ENCODE measurements at regions not wholly inside any gene's neighbourhood (a gene's known extent, or its start where the extent isn't known, plus 50 kb on each side); places are given as distances from the start of the nearest gene placed in this dataset.
"Not testable (repeated sequence)": the region's sequence is repeated elsewhere in the genome, so short reads cannot be mapped to it uniquely, and the experiment has no call there.

DNA sequence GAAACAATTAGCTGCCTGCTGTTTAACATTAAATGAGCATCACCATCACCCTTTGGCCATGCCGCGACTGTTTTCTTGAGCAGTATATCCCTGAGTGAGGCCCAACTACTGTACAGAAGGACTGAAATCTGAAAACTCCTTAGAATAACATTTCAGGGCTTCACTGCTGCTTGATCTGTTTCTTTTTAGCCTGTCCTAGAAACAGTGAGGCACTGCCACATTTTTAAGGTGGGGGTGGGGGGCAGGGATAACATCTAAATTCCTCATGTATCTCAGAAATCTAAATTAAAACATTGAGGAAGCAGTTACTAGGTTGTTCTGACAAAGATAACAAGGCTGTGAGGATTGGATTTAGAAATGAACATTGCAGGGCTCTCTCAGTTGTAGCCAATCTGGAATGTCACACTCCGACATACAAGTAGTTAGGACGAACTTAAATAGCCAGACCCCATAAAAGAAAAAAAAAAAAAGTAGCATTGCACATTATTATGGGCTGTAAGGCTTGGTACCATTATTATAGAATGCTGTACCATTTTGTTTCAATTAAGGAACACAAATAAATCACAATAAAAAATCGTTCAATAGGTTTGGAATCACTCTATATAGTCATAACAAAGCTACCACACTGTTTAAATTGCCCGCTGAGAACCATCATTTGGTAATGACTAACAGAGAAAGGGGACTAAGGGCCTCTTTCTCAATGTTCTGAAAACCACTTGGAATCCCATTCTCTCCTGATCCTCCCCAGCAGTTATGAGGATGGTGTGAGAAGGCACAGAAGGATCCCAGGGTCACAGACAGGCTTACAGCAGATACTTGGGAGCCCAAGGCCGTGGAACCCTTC, 256.1 kb downstream of the INHBA start:
- Mint-ChIP-seq H3K27me3 (no peaks in the 10 kb centered on the region), H3K4me3 (no peak overlapping the region), H3K36me3 (no peaks in the 10 kb centered on the region), H3K9me3 (no peaks in the 10 kb centered on the region), H3K27ac (no peak overlapping the region), H3K4me1 (no peaks in the 10 kb centered on the region)

- Mint-ChIP-seq H3K36me3 (no peaks in the 10 kb centered on the region), H3K4me3 (no peak overlapping the region), H3K27ac (no peak overlapping the region), H3K9me3 (no peaks in the 10 kb centered on the region), H3K27me3 (no peaks in the 10 kb centered on the region), H3K4me1 (no peaks in the 10 kb centered on the region)
These were observed 256.9 kb downstream of the INHBA start for GRCh38 chr7:41445946-41446345.

DNA sequence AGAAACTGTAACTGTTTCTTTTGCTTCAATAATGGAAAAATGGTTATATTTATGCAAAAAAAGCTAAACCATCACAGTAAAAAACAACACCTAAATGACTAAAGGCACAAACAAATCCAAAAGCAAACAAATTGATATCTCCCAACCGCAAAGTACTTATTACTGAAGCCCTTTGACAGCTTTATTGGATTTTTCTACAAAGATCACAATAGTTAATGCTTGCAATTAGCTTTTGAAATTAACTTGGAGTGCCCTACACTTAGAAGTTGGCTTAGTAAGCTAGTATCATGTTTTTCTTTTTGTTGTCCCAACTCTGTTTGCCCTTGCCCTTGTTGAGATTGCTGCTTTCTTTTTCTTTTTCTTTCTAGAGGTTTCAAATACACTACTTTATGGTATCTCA, 257.5 kb downstream of the INHBA start:
- H3K27ac Mint-ChIP-seq = no peak overlapping the region
- no peaks in the 10 kb centered on the region for H3K36me3 Mint-ChIP-seq
- H3K27me3 Mint-ChIP-seq = no peaks in the 10 kb centered on the region
- no peaks in the 10 kb centered on the region for H3K4me1 Mint-ChIP-seq
- H3K9me3 Mint-ChIP-seq = no peaks in the 10 kb centered on the region
- H3K4me3 Mint-ChIP-seq = no peak overlapping the region

- Mint-ChIP-seq H3K36me3 (no peaks in the 10 kb centered on the region), H3K9me3 (no peaks in the 10 kb centered on the region), H3K4me3 (no peak overlapping the region), H3K4me1 (no peaks in the 10 kb centered on the region), H3K27me3 (no peaks in the 10 kb centered on the region), H3K27ac (no peak overlapping the region)
These were observed 263.4 kb downstream of the INHBA start for GRCh38 chr7:41439515-41439879.

- H3K36me3 Mint-ChIP-seq = no peaks in the 10 kb centered on the region
- H3K27me3 Mint-ChIP-seq = no peaks in the 10 kb centered on the region
- no peak overlapping the region for H3K4me3 Mint-ChIP-seq
- H3K27ac Mint-ChIP-seq = no peak overlapping the region
- no peaks in the 10 kb centered on the region for H3K4me1 Mint-ChIP-seq
- H3K9me3 Mint-ChIP-seq = no peaks in the 10 kb centered on the region
These were observed 264.0 kb downstream of the INHBA start for GRCh38 chr7:41438705-41439514.

- no peaks in the 10 kb centered on the region for H3K4me1 Mint-ChIP-seq
- no peaks in the 10 kb centered on the region for H3K36me3 Mint-ChIP-seq
- H3K27ac Mint-ChIP-seq = no peak overlapping the region
- H3K4me3 Mint-ChIP-seq = no peak overlapping the region
- H3K27me3 Mint-ChIP-seq = no peaks in the 10 kb centered on the region
- H3K9me3 Mint-ChIP-seq = no peaks in the 10 kb centered on the region
These were observed 265.4 kb downstream of the INHBA start for GRCh38 chr7:41437257-41438196.

DNA sequence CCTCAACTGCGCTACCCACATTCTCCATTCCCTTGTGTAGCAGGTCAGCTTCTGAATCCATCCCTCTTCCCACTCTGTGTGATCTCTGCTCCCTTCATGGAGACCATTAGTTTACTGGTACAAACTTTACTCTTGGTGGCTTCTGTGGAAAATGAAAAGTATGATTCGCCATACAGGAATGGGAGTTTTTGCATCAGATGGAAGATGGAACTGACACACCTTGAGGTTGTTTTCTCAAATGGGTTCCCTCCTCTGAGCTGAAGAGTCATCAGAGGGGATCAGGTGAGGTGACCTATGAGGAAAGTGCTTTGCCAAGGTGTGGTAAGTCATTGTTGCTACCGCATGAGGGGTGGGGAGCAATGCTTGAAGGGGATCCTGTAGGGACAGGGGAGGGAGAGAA, 266.8 kb downstream of the INHBA start:
- H3K36me3 Mint-ChIP-seq = no peaks in the 10 kb centered on the region
- H3K9me3 Mint-ChIP-seq = peaks cover 7% of the 10 kb centered on the region
- H3K4me3 Mint-ChIP-seq = no peak overlapping the region
- no peak overlapping the region for H3K27ac Mint-ChIP-seq
- no peaks in the 10 kb centered on the region for H3K27me3 Mint-ChIP-seq
- no peaks in the 10 kb centered on the region for H3K4me1 Mint-ChIP-seq

DNA sequence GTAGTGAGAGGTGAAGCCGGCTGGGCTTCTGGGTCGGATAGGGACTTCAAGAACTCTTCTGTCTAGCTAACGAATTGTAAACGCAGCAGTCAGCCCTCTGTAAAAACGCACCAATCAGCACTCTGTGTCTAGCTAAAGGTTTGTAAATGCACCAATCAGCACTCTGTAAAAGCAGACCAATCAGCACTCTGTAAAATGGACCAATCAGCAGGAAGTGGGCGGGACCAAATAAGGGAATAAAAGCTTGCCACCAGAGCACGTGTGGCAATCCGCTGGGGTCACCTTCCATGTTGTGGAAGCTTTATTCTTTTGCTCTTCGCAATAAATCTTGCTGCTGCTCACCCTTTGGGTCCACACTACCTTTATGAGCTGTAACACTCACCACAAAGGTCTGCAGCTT, 267.9 kb downstream of the INHBA start:
- not testable (repeated sequence) for H3K4me1 Mint-ChIP-seq, H3K27ac Mint-ChIP-seq, H3K27me3 Mint-ChIP-seq, H3K36me3 Mint-ChIP-seq, H3K4me3 Mint-ChIP-seq
- peaks cover 17% of the 10 kb centered on the region for H3K9me3 Mint-ChIP-seq

GRCh38 chr7:41431671-41432070, 271.2 kb downstream of the INHBA start:
- no peaks in the 10 kb centered on the region for H3K4me1 Mint-ChIP-seq
- no peaks in the 10 kb centered on the region for H3K36me3 Mint-ChIP-seq
- H3K27me3 Mint-ChIP-seq = no peaks in the 10 kb centered on the region

DNA sequence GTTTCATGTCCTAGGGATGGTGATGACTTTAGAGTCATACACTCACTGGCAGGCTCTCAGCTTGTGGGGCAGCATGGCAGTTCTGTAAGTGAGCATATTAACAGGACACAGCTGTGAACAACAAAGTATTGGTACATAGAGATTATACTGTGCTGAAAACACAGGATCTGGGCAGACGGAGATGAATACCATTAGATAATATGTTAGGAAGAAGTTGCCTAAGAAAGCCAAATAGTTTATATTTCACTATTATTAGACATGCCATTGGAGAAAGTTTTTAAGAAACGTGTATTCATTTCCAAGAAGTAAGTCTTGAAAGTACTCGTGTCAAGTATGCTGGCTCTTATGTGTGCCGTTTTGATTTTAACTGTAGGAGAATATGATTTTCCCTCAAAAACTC, 274.5 kb downstream of the INHBA start:
- Mint-ChIP-seq H3K27ac (no peak overlapping the region), H3K9me3 (peaks cover 18% of the 10 kb centered on the region), H3K36me3 (no peaks in the 10 kb centered on the region), H3K27me3 (no peaks in the 10 kb centered on the region), H3K4me3 (no peak overlapping the region), H3K4me1 (no peaks in the 10 kb centered on the region)

More at GRCh38 chr7:41431671-41432070, 271.2 kb downstream of the INHBA start:
- Mint-ChIP-seq H3K4me3 (no peak overlapping the region), H3K9me3 (peaks cover 18% of the 10 kb centered on the region), H3K27ac (no peak overlapping the region)

DNA sequence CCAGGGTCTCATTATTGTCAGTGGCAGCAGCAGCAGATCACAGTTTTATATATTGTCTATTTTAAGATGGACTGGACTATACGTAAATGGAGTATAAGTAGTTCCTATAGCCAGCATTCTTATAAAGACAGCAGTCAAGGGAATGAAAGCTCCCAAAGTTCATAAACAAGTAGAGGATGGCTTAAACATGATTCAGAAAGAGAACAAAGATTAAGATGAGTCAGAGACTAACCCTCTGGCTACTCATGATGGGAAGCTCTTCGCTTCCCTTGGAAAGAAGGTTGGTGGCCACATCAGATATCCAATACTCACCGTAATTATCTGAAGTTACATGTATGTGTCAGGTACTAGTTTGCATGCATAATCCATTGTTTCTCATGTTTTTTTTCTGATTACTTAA, 277.0 kb downstream of the INHBA start:
- Mint-ChIP-seq H3K4me1 (no peaks in the 10 kb centered on the region), H3K4me3 (no peak overlapping the region), H3K9me3 (peaks cover 11% of the 10 kb centered on the region), H3K27me3 (no peaks in the 10 kb centered on the region), H3K36me3 (peaks cover 1% of the 10 kb centered on the region), H3K27ac (no peak overlapping the region)

GRCh38 chr7:41421056-41421455, 281.8 kb downstream of the INHBA start:
- Mint-ChIP-seq H3K4me1 (no peaks in the 10 kb centered on the region), H3K36me3 (peaks cover 1% of the 10 kb centered on the region), H3K27ac (no peak overlapping the region), H3K9me3 (peaks cover 4% of the 10 kb centered on the region), H3K27me3 (no peaks in the 10 kb centered on the region), H3K4me3 (no peak overlapping the region)

GRCh38 chr7:41420421-41420820, 282.5 kb downstream of the INHBA start:
- peaks cover 4% of the 10 kb centered on the region for H3K9me3 Mint-ChIP-seq
- no peak overlapping the region for H3K27ac Mint-ChIP-seq
- peaks cover 1% of the 10 kb centered on the region for H3K36me3 Mint-ChIP-seq
- no peak overlapping the region for H3K4me3 Mint-ChIP-seq
- H3K27me3 Mint-ChIP-seq = no peaks in the 10 kb centered on the region
- H3K4me1 Mint-ChIP-seq = no peaks in the 10 kb centered on the region

- no peak overlapping the region for H3K27ac Mint-ChIP-seq
- peaks cover 1% of the 10 kb centered on the region for H3K36me3 Mint-ChIP-seq
- H3K27me3 Mint-ChIP-seq = no peaks in the 10 kb centered on the region
- no peaks in the 10 kb centered on the region for H3K4me1 Mint-ChIP-seq
- H3K4me3 Mint-ChIP-seq = no peak overlapping the region
- peaks cover 4% of the 10 kb centered on the region for H3K9me3 Mint-ChIP-seq
These were observed 284.6 kb downstream of the INHBA start for GRCh38 chr7:41418337-41418736.

DNA sequence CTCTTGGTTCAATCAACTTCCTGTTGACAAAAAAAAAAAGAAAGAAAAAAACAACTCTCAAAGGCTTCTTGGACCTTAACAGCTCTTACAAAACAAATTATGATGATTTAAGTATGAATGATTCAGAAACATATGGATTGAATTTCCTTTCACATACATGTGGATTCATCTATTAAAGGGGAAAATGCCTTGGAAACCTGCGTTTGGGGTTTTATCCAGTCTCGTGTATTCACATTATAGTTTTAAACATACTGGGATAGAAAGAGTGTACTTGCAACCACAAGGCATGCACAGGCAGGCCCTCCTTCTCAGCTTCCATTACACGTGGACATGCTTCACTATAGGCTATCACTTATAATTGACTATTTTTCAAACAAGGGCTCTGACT, 286.7 kb downstream of the INHBA start:
- no peak overlapping the region for H3K27ac Mint-ChIP-seq
- H3K9me3 Mint-ChIP-seq = peaks cover 4% of the 10 kb centered on the region
- no peaks in the 10 kb centered on the region for H3K36me3 Mint-ChIP-seq
- H3K27me3 Mint-ChIP-seq = no peaks in the 10 kb centered on the region
- H3K4me3 Mint-ChIP-seq = no peak overlapping the region
- H3K4me1 Mint-ChIP-seq = no peaks in the 10 kb centered on the region
